Suprapubic skin (tissue), 4 donors: ENCODE measurements at regions not wholly inside any gene's neighbourhood (a gene's known extent, or its start where the extent isn't known, plus 50 kb on each side); places are given as distances from the start of the nearest gene placed in this dataset.

Experiments used
- DNase-seq, 2 donors: peaks; one replicate each; pipeline ENCODE4 v3.0.0-alpha.2; 2019; ENCODE audit warnings: low spot score in 2 of 2
- H3K27ac ChIP-seq: fragments of 200-600 bp; sonication (generic); one replicate; pipeline ENCODE4 v1.5.1; 2019
- H3K27me3 ChIP-seq: fragments of 200-600 bp; sonication (generic); one replicate; pipeline ENCODE4 v1.5.1; 2019
- H3K36me3 ChIP-seq: fragments of 200-600 bp; sonication (generic); one replicate; pipeline ENCODE4 v1.5.1; 2019
- H3K4me1 ChIP-seq: fragments of 200-600 bp; sonication (generic); one replicate; pipeline ENCODE4 v1.5.1; 2019
- H3K4me3 ChIP-seq: fragments of 200-600 bp; sonication (generic); one replicate; pipeline ENCODE4 v1.5.1; 2019; ENCODE audit warnings: mild to moderate bottlenecking
- H3K9me3 ChIP-seq: fragments of 200-600 bp; sonication (generic); one replicate; pipeline ENCODE4 v1.5.1; 2019
- EP300 ChIP-seq: sonication (generic); formaldehyde crosslinking; IDR thresholded peaks from one replicate; pipeline ENCODE4 v1.6.1; 2017; ENCODE audit warnings: antibody characterized with exemption
- POLR2A ChIP-seq, 2 donors: fragments of 450-650 bp; IDR thresholded peaks; one replicate each; pipeline ENCODE4 v1.6.1; 2017; ENCODE audit warnings: antibody characterized with exemption in 2 of 2, mild to moderate bottlenecking in 2 of 2, moderate library complexity in 2 of 2
- POLR2AphosphoS5 ChIP-seq, 3 donors: sonication (generic); formaldehyde crosslinking; IDR thresholded peaks; one replicate each; pipeline ENCODE4 v1.6.1; 2017; ENCODE audit warnings: antibody characterized with exemption in 3 of 3
- WGBS: methylation state at CpG from one replicate; pipeline ENCODE4 v1.1.5; 2018; 5-methylcytosine and 5-hydroxymethylcytosine counted together
- TF ChIP-seq, protein P1 (sequence below), 2 donors: fragments of 200-600 bp in 1 of 2; fragments of 450-650 bp in 1 of 2; sonication (generic) in 1 of 2; IDR thresholded peaks; one replicate each; pipeline ENCODE4 v1.5.1; 2016 to 2019; ENCODE audit warnings: antibody characterized with exemption in 2 of 2, mild to moderate bottlenecking in 1 of 2, moderate library complexity in 1 of 2

DNA sequence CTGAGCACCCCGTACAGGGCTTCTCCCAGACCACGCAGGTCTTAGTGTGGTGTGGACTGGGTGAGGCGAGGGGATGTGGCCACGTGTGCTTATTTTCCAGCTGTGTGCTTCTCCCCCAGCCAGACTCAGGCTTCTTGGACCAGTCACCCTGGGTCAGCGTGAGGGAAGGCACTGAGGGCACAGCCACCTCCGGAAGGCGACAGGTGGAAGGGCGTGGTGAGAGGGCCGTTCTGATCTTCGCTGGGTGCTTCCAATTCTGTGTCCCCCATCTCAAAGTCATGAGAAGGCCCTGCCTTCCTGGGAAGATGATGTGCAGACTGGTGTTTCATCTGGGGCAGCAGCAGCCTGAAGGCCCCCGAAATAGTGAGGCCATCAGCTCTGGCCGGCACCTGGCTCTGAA is 169.7 kb upstream of the MYCN start:
- no peaks in the 10 kb centered on the region for H3K27me3 ChIP-seq
- 89% methylated on average over 10 of the region's 12 CpGs for whole genome bisulfite sequencing
- H3K4me1 ChIP-seq = no peaks in the 10 kb centered on the region
- no peaks in the 10 kb centered on the region for H3K9me3 ChIP-seq
- H3K27ac ChIP-seq = no peak overlapping the region
- H3K36me3 ChIP-seq = no peaks in the 10 kb centered on the region
- no peak for DNase-seq
- no peak overlapping the region for H3K4me3 ChIP-seq
- TF ChIP-seq POLR2A (IDR thresholded peaks at IDR 0.05) = no peak

DNA sequence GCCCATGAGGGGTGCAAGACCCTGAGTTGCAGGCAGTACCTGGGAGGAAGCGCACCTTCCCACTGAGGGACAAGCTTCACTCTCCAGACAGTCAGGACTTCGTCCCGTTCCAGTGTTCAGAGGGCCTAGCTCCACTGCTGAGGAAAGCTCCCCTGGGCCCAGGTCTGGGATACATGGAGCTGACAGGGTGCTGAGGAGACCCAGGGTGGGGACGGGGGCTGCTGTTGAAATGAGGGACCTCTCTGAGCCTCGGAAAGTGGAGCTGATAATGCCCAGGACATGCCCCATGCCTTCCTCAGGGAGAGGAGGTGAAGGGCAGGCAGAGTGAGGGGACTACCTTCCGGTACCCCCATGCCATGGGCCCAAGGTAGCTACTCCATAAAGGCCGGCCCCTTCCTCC is 169.2 kb upstream of the MYCN start:
- no peaks in the 10 kb centered on the region for H3K9me3 ChIP-seq
- H3K27me3 ChIP-seq = no peaks in the 10 kb centered on the region
- H3K4me1 ChIP-seq = no peaks in the 10 kb centered on the region
- 93% methylated on average over 7 of the region's 7 CpGs for WGBS
- no peak overlapping the region for H3K4me3 ChIP-seq
- DNase-seq = no peak
- TF ChIP-seq EP300 (no peak), POLR2AphosphoS5 (IDR thresholded peaks at IDR 0.05) (no peak), POLR2A (IDR thresholded peaks at IDR 0.05) (no peak)
- TF ChIP-seq, protein P1, sequence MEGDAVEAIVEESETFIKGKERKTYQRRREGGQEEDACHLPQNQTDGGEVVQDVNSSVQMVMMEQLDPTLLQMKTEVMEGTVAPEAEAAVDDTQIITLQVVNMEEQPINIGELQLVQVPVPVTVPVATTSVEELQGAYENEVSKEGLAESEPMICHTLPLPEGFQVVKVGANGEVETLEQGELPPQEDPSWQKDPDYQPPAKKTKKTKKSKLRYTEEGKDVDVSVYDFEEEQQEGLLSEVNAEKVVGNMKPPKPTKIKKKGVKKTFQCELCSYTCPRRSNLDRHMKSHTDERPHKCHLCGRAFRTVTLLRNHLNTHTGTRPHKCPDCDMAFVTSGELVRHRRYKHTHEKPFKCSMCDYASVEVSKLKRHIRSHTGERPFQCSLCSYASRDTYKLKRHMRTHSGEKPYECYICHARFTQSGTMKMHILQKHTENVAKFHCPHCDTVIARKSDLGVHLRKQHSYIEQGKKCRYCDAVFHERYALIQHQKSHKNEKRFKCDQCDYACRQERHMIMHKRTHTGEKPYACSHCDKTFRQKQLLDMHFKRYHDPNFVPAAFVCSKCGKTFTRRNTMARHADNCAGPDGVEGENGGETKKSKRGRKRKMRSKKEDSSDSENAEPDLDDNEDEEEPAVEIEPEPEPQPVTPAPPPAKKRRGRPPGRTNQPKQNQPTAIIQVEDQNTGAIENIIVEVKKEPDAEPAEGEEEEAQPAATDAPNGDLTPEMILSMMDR (IDR thresholded peaks at IDR 0.05) = no peak
- H3K36me3 ChIP-seq = no peaks in the 10 kb centered on the region
- H3K27ac ChIP-seq = no peak overlapping the region

DNA sequence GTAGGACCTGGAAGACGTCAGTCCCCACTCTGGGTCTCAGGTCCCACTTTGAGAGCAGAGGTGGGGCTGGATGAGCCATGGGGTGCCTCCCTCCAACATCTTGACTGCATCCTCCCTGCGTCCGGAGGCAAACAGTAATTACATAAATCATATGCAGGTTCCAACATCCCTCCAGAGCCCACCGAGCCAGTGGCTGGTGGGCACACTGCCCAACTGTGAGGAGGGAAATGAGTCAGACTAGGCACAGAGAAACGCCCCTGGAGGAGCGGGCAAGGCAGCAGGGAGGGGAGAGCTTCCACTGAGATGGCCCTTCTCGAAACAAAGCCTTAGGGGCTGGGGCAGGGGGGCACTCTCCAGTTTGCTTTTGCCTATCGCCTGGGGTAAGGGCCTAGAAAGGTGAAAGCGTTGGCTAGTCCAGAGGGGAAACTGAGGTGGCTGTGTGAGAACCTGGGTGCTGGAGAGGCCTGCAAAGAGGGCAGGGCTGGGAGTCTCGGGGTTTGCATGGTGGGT is 168.2 kb upstream of the MYCN start:
- DNase-seq = no peak
- H3K4me1 ChIP-seq = no peaks in the 10 kb centered on the region
- no peak overlapping the region for H3K4me3 ChIP-seq
- H3K27me3 ChIP-seq = no peaks in the 10 kb centered on the region
- H3K36me3 ChIP-seq = no peaks in the 10 kb centered on the region
- H3K9me3 ChIP-seq = no peaks in the 10 kb centered on the region
- no peak for TF ChIP-seq POLR2AphosphoS5 (IDR thresholded peaks at IDR 0.05)
- TF ChIP-seq EP300 = no peak
- TF ChIP-seq, protein P1 (IDR thresholded peaks at IDR 0.05) = no peak
- TF ChIP-seq POLR2A (IDR thresholded peaks at IDR 0.05) = no peak
- H3K27ac ChIP-seq = no peak overlapping the region
- WGBS = 70% methylated on average over 9 of the region's 10 CpGs

DNA sequence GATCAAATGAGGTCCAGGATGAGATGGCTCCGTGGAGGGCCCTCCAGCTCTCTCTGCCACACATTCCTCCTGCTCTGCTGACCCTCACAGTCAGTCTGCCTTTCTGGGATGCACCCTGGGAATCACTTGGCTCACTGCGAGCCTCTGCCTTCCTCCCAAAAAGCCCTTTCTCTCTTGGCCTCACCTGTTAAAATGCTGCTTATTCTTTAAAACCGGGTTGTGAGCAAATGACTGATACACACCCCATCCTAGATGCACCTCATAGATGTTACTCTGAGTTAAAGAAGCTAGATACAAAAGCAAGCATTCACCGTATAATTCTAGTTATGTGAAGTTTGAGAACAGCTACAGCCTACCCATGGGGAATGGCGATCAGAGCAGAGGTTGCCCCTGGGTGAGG is 167.7 kb upstream of the MYCN start:
- WGBS = 82% methylated on average over 5 of the region's 5 CpGs
- no peaks in the 10 kb centered on the region for H3K36me3 ChIP-seq
- no peak overlapping the region for H3K27ac ChIP-seq
- no peak for DNase-seq
- no peaks in the 10 kb centered on the region for H3K27me3 ChIP-seq
- no peak overlapping the region for H3K4me3 ChIP-seq
- no peaks in the 10 kb centered on the region for H3K9me3 ChIP-seq
- TF ChIP-seq POLR2AphosphoS5 (IDR thresholded peaks at IDR 0.05) (no peak), POLR2A (IDR thresholded peaks at IDR 0.05) (no peak), EP300 (no peak)
- TF ChIP-seq, protein P1 (IDR thresholded peaks at IDR 0.05) = no peak
- no peaks in the 10 kb centered on the region for H3K4me1 ChIP-seq

DNA sequence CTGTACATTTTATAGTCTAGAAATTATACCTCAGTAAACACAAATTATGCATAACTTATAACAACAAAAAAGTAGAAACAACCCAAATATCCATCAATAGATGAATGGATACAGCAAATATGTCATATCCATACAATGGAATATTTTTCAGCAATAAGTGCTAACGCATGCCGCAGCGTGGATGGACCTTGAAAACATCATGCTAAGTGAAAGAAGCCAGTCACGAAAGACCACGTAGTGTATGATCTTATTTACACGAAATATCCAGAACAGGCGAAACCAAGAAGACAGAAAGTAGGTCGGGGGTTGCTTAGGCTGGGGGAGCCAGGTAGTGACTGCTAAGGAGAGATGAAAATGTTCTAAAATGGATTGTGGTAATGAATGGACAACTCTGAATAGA is 167.1 kb upstream of the MYCN start:
- 84% methylated on average over 8 of the region's 8 CpGs for WGBS
- Histone ChIP-seq H3K27me3 (no peaks in the 10 kb centered on the region), H3K27ac (no peak overlapping the region), H3K4me3 (no peak overlapping the region), H3K4me1 (no peaks in the 10 kb centered on the region), H3K9me3 (no peaks in the 10 kb centered on the region), H3K36me3 (no peaks in the 10 kb centered on the region)
- TF ChIP-seq EP300 = no peak
- TF ChIP-seq POLR2AphosphoS5 (IDR thresholded peaks at IDR 0.05) = no peak
- TF ChIP-seq, protein P1 (IDR thresholded peaks at IDR 0.05) = no peak
- TF ChIP-seq POLR2A (IDR thresholded peaks at IDR 0.05) = no peak
- no peak for DNase-seq

DNA sequence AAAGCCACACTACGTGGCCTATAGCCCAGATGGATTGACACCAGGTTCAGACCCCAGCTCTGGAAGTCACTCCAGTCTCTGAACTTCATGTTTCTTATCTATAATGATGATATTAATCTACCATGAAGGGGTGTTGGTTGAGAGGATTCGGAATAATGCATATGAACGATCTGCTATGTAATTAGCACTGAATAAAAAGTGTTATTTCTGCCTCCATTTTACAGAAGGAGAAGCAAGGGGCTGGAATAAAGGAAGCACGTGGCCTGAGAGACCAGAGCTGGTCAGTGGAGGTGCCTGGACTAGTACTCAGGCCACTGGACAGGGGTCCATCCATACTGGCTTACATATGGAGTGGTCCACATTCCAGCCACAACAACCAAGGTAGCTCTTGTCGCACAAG is 166.5 kb upstream of the MYCN start:
- no peak for DNase-seq
- Histone ChIP-seq H3K4me3 (no peak overlapping the region), H3K4me1 (no peaks in the 10 kb centered on the region), H3K27ac (no peak overlapping the region), H3K9me3 (no peaks in the 10 kb centered on the region), H3K36me3 (no peaks in the 10 kb centered on the region), H3K27me3 (no peaks in the 10 kb centered on the region)
- 83% methylated on average over 5 of the region's 5 CpGs for WGBS
- no peak for TF ChIP-seq POLR2A (IDR thresholded peaks at IDR 0.05)
- TF ChIP-seq, protein P1 (IDR thresholded peaks at IDR 0.05) = no peak
- TF ChIP-seq EP300 = no peak
- TF ChIP-seq POLR2AphosphoS5 (IDR thresholded peaks at IDR 0.05) = no peak
